SJCRH30 (cell line): ENCODE measurements at regions not wholly inside any gene's neighbourhood (a gene's known extent, or its start where the extent isn't known, plus 50 kb on each side); places are given as distances from the start of the nearest gene placed in this dataset.

Experiments used
- DNase-seq, 2 experiments: peaks; one replicate each; pipeline ENCODE4 v3.0.0-alpha.2; 2015 to 2020
- H3K27ac ChIP-seq: fragments of 250-450 bp; sonication (Bioruptor Pico); 2 replicates; pipeline ENCODE4 v1.5.1; 2020; ENCODE audit warnings: mild to moderate bottlenecking, moderate library complexity
- H3K27me3 ChIP-seq: fragments of 250-450 bp; sonication (Bioruptor Pico); 2 replicates; pipeline ENCODE4 v1.5.1; 2020; ENCODE audit warnings: mild to moderate bottlenecking, moderate library complexity
- H3K36me3 ChIP-seq: fragments of 250-450 bp; sonication (Bioruptor Pico); 2 replicates; pipeline ENCODE4 v1.5.1; 2020; ENCODE audit warnings: mild to moderate bottlenecking, moderate library complexity
- H3K4me1 ChIP-seq: fragments of 250-450 bp; sonication (Bioruptor Pico); 2 replicates; pipeline ENCODE4 v1.5.1; 2020; ENCODE audit warnings: mild to moderate bottlenecking, moderate library complexity
- H3K4me3 ChIP-seq: fragments of 250-450 bp; sonication (Bioruptor Pico); 2 replicates; pipeline ENCODE4 v1.5.1; 2020; ENCODE audit warnings: mild to moderate bottlenecking, moderate library complexity
- H3K9me3 ChIP-seq: fragments of 250-450 bp; sonication (Bioruptor Pico); replicated peaks from 2 replicates; pipeline ENCODE4 v1.5.1; 2020; ENCODE audit warnings: mild to moderate bottlenecking, moderate library complexity

GRCh38 chr1:94701796-94702441 is 118.2 kb upstream of the SLC44A3 start:
- Histone ChIP-seq H3K4me1 (peaks cover 20% of the 10 kb centered on the region), H3K36me3 (no peaks in the 10 kb centered on the region), H3K27me3 (no peaks in the 10 kb centered on the region), H3K4me3 (no peak overlapping the region), H3K27ac (no peak overlapping the region), H3K9me3 (peaks cover 4% of the 10 kb centered on the region; the same call in 1 of the 2 replicates)
- DNase-seq, result no peak

GRCh38 chr1:94698759-94699502 is 121.2 kb upstream of the SLC44A3 start:
- no peak overlapping the region for H3K27ac ChIP-seq
- DNase-seq, result no peak

GRCh38 chr1:94698356-94698755 is 121.8 kb upstream of the SLC44A3 start:
- H3K9me3 ChIP-seq, result peaks cover 4% of the 10 kb centered on the region; the same call in 1 of the 2 replicates
- no peaks in the 10 kb centered on the region for H3K36me3 ChIP-seq
- H3K27me3 ChIP-seq, result no peaks in the 10 kb centered on the region
- H3K4me1 ChIP-seq, result 0 out of 2 replicates have a peak, but pooled peaks cover 6% of the 10 kb centered on the region
- no peak for DNase-seq
- H3K27ac ChIP-seq, result no peak overlapping the region
- H3K4me3 ChIP-seq, result no peak overlapping the region

More at GRCh38 chr1:94698759-94699502, 121.2 kb upstream of the SLC44A3 start:
- Histone ChIP-seq H3K4me3 (no peak overlapping the region), H3K27me3 (no peaks in the 10 kb centered on the region), H3K9me3 (peaks cover 4% of the 10 kb centered on the region; the same call in 1 of the 2 replicates), H3K36me3 (no peaks in the 10 kb centered on the region), H3K4me1 (0 out of 2 replicates have a peak, but pooled peaks cover 6% of the 10 kb centered on the region)

- Histone ChIP-seq H3K4me1 (0 out of 2 replicates have a peak, but pooled peaks cover 6% of the 10 kb centered on the region), H3K27me3 (no peaks in the 10 kb centered on the region), H3K27ac (no peak overlapping the region), H3K36me3 (no peaks in the 10 kb centered on the region), H3K9me3 (peaks cover 4% of the 10 kb centered on the region; the same call in 1 of the 2 replicates), H3K4me3 (no peak overlapping the region)
- no peak for DNase-seq
Measured at GRCh38 chr1:94697839-94698238, 122.3 kb upstream of the SLC44A3 start.

GRCh38 chr1:94694226-94694915 is 125.8 kb upstream of the SLC44A3 start:
- Histone ChIP-seq H3K9me3 (peaks cover 3% of the 10 kb centered on the region; the same call in 1 of the 2 replicates), H3K4me3 (no peak overlapping the region), H3K27ac (no peak overlapping the region), H3K4me1 (peaks cover 6% of the 10 kb centered on the region; the same call in 1 of the 2 replicates), H3K27me3 (no peaks in the 10 kb centered on the region), H3K36me3 (no peaks in the 10 kb centered on the region)
- DNase-seq, result no peak

- H3K36me3 ChIP-seq, result no peaks in the 10 kb centered on the region
- H3K4me3 ChIP-seq, result no peak overlapping the region
- no peak overlapping the region for H3K27ac ChIP-seq
- H3K4me1 ChIP-seq, result peaks cover 12% of the 10 kb centered on the region
- H3K27me3 ChIP-seq, result no peaks in the 10 kb centered on the region
- no peak for DNase-seq
- H3K9me3 ChIP-seq, result peaks cover 3% of the 10 kb centered on the region; the same call in 1 of the 2 replicates
Measured at GRCh38 chr1:94693435-94693834, 126.7 kb upstream of the SLC44A3 start.

- H3K4me3 ChIP-seq, result no peak overlapping the region
- H3K27ac ChIP-seq, result no peak overlapping the region
- no peaks in the 10 kb centered on the region for H3K36me3 ChIP-seq
- H3K4me1 ChIP-seq, result peaks cover 9% of the 10 kb centered on the region
- H3K9me3 ChIP-seq, result peaks cover 3% of the 10 kb centered on the region; the same call in 1 of the 2 replicates
- no peaks in the 10 kb centered on the region for H3K27me3 ChIP-seq
- no peak for DNase-seq
Measured at GRCh38 chr1:94693029-94693428, 127.1 kb upstream of the SLC44A3 start.

GRCh38 chr1:94688646-94689045 is 131.5 kb upstream of the SLC44A3 start:
- Histone ChIP-seq H3K9me3 (peaks cover 3% of the 10 kb centered on the region; the same call in 1 of the 2 replicates), H3K27ac (peak overlapping the region; percentile 22)

GRCh38 chr1:94686882-94687281 is 133.3 kb upstream of the SLC44A3 start:
- Histone ChIP-seq H3K27ac (no peak overlapping the region), H3K4me1 (peaks cover 24% of the 10 kb centered on the region), H3K4me3 (no peak overlapping the region), H3K36me3 (no peaks in the 10 kb centered on the region), H3K9me3 (peaks cover 3% of the 10 kb centered on the region; the same call in 1 of the 2 replicates), H3K27me3 (no peaks in the 10 kb centered on the region)
- DNase-seq, result no peak

More at GRCh38 chr1:94688646-94689045, 131.5 kb upstream of the SLC44A3 start:
- Histone ChIP-seq H3K4me3 (no peak overlapping the region), H3K36me3 (no peaks in the 10 kb centered on the region), H3K4me1 (peaks cover 17% of the 10 kb centered on the region), H3K27me3 (no peaks in the 10 kb centered on the region)
- no peak for DNase-seq

GRCh38 chr1:94684690-94685250 is 135.4 kb upstream of the SLC44A3 start:
- Histone ChIP-seq H3K36me3 (no peaks in the 10 kb centered on the region), H3K4me3 (no peak overlapping the region), H3K4me1 (peaks cover 24% of the 10 kb centered on the region), H3K9me3 (no peaks in the 10 kb centered on the region), H3K27ac (no peak overlapping the region), H3K27me3 (no peaks in the 10 kb centered on the region)
- DNase-seq, result no peak

GRCh38 chr1:94683886-94684285 is 136.3 kb upstream of the SLC44A3 start:
- Histone ChIP-seq H3K27ac (peak overlapping the region; percentile 37), H3K4me3 (no peak overlapping the region), H3K4me1 (peaks cover 19% of the 10 kb centered on the region), H3K36me3 (no peaks in the 10 kb centered on the region), H3K27me3 (no peaks in the 10 kb centered on the region), H3K9me3 (no peaks in the 10 kb centered on the region)
- peak; percentile 92 to 94 for DNase-seq

GRCh38 chr1:94680039-94680377 is 138.4 kb upstream of the F3 start:
- Histone ChIP-seq H3K36me3 (no peaks in the 10 kb centered on the region), H3K4me1 (peaks cover 42% of the 10 kb centered on the region), H3K27me3 (no peaks in the 10 kb centered on the region), H3K9me3 (no peaks in the 10 kb centered on the region), H3K4me3 (no peak overlapping the region), H3K27ac (no peak overlapping the region)
- no peak for DNase-seq

- no peak for DNase-seq
- H3K9me3 ChIP-seq, result no peaks in the 10 kb centered on the region
- no peaks in the 10 kb centered on the region for H3K36me3 ChIP-seq
- no peaks in the 10 kb centered on the region for H3K27me3 ChIP-seq
- no peak overlapping the region for H3K27ac ChIP-seq
- H3K4me1 ChIP-seq, result peaks cover 45% of the 10 kb centered on the region
- no peak overlapping the region for H3K4me3 ChIP-seq
Measured at GRCh38 chr1:94679332-94680038, 137.9 kb upstream of the F3 start.

- Histone ChIP-seq H3K36me3 (no peaks in the 10 kb centered on the region), H3K4me1 (peaks cover 45% of the 10 kb centered on the region), H3K27me3 (no peaks in the 10 kb centered on the region), H3K9me3 (no peaks in the 10 kb centered on the region), H3K4me3 (no peak overlapping the region), H3K27ac (no peak overlapping the region)
- DNase-seq, result peak in 1 of 2 experiments; percentile 39
Measured at GRCh38 chr1:94678202-94678848, 136.8 kb upstream of the F3 start.
